GM12878 (cell line): ENCODE measurements at regions not wholly inside any gene's neighbourhood (a gene's known extent, or its start where the extent isn't known, plus 50 kb on each side); places are given as distances from the start of the nearest gene placed in this dataset.

Source experiments
- ATAC-seq: fragments of 200-7000 bp; cut with Tn5 transposase; 3 replicates; pipeline ENCODE4 v1.9.1; 2020; ENCODE audit warnings: mild to moderate bottlenecking, moderate library complexity
- BruUV-seq: library from RNA; stranded (reverse); fragments of 400-500 nt; replicated peaks from 2 replicates; lab custom pipeline; 2021; lab: Mats Ljungman, UMichigan
- CTCF ChIA-PET: fragments of 300-600 bp; sonication (Branson Sonifier 250); formaldehyde crosslinking; extraction: SDS; loops from one replicate; lab custom pipeline; 2021; ENCODE audit warnings: inconsistent platforms; lab: Yijun Ruan, JAX
- POLR2A ChIA-PET: fragments of 350-600 bp; formaldehyde crosslinking; extraction: SDS; loops from one replicate; lab custom pipeline; 2021; ENCODE audit warnings: inconsistent platforms; lab: Charles Lee
- RAD21 ChIA-PET: fragments of 300-600 bp; sonication (Branson Sonifier 250); formaldehyde crosslinking; loops from one replicate; lab custom pipeline; 2023; ENCODE audit warnings: antibody characterized with exemption; ENCODE audit not compliant: unreplicated experiment; lab: Charles Lee
- SMC1A ChIA-PET: fragments of 300-600 bp; sonication (Branson Sonifier 250); formaldehyde crosslinking; loops from one replicate; lab custom pipeline; 2023; ENCODE audit not compliant: unreplicated experiment, uncharacterized antibody; lab: Charles Lee
- DNase-seq: peaks from one replicate; pipeline ENCODE4 v3.0.0-alpha.2; 2011; ENCODE audit warnings: low read depth, low spot score
- FAIRE-seq: peaks from 3 replicates; lab custom pipeline; 2011; peaks lifted over from hg19 to GRCh38; lab: Jason Lieb, UNC
- H2AFZ ChIP-seq: 2 replicates; pipeline ENCODE4 v1.6.0; 2011; ENCODE audit warnings: low read depth, low read length, control low read depth; ENCODE audit not compliant: control insufficient read depth
- H3K27ac ChIP-seq: 2 replicates; pipeline ENCODE4 v1.5.1; 2011; ENCODE audit warnings: control low read depth; ENCODE audit not compliant: control insufficient read depth, insufficient read depth
- H3K27me3 ChIP-seq, 2 experiments: replicated peaks in 1 of 2; 2 replicates each; pipeline versions ENCODE4 v1.6.0 to v1.6.1; 2011; ENCODE audit warnings: low read length in 1 of 2; ENCODE audit not compliant: control insufficient read depth in 2 of 2, insufficient read depth in 2 of 2
- H3K36me3 ChIP-seq, 2 experiments: 2 replicates each; pipeline ENCODE4 v1.5.1; 2011; ENCODE audit warnings: low read length in 1 of 2; ENCODE audit not compliant: control insufficient read depth in 2 of 2, insufficient read depth in 2 of 2
- H3K4me1 ChIP-seq: 2 replicates; pipeline ENCODE4 v1.6.1; 2011; ENCODE audit warnings: mild to moderate bottlenecking, low read length, moderate library complexity, mixed read lengths; ENCODE audit not compliant: control insufficient read depth, insufficient read depth
- H3K4me2 ChIP-seq: 2 replicates; pipeline ENCODE4 v1.6.0; 2011; ENCODE audit warnings: control low read depth; ENCODE audit not compliant: control insufficient read depth, insufficient read depth
- H3K4me3 ChIP-seq: fragments of 200-600 bp; sonication (generic); 2 replicates; pipeline ENCODE4 v1.5.1; 2016
- H3K79me2 ChIP-seq: 2 replicates; pipeline ENCODE4 v1.6.0; 2011; ENCODE audit warnings: low read length; ENCODE audit not compliant: control insufficient read depth, insufficient read depth
- H3K9ac ChIP-seq: 2 replicates; pipeline ENCODE4 v1.8.0; 2011; ENCODE audit warnings: low read length, control low read depth, mixed read lengths; ENCODE audit not compliant: control insufficient read depth, insufficient read depth
- H3K9me3 ChIP-seq: replicated peaks from 3 replicates; pipeline ENCODE4 v1.5.1; 2011; ENCODE audit warnings: mild to moderate bottlenecking, low read length; ENCODE audit not compliant: control insufficient read depth, insufficient read depth
- H4K20me1 ChIP-seq: 2 replicates; pipeline ENCODE4 v1.6.0; 2011; ENCODE audit not compliant: control insufficient read depth, insufficient read depth
- GATAD2B ChIP-seq: fragments of 450-650 bp; conservative IDR thresholded peaks from 2 replicates; pipeline ENCODE4 v1.6.1; 2017; ENCODE audit warnings: low read depth, mild to moderate bottlenecking, moderate library complexity
- MEF2A ChIP-seq: IDR thresholded peaks from 2 replicates; pipeline ENCODE4 v1.6.1; 2011; ENCODE audit warnings: low read depth, mild to moderate bottlenecking, low read length, moderate library complexity; ENCODE audit not compliant: insufficient read depth
- POLR2AphosphoS5 ChIP-seq: IDR thresholded peaks from 2 replicates; pipeline ENCODE4 v1.6.1; 2011; ENCODE audit warnings: mild to moderate bottlenecking, low read length, inconsistent platforms
- PRDM15 ChIP-seq: fragments of 450-650 bp; formaldehyde crosslinking; IDR thresholded peaks from 2 replicates; pipeline ENCODE4 v1.4.0; 2020; ENCODE audit warnings: mild to moderate bottlenecking, moderate library complexity
- SIX5 ChIP-seq: IDR thresholded peaks from 2 replicates; pipeline ENCODE4 v1.6.1; 2011; ENCODE audit warnings: mild to moderate bottlenecking, low read depth, low read length, moderate library complexity; ENCODE audit not compliant: severe bottlenecking
- STAT3 ChIP-seq: IDR thresholded peaks from 2 replicates; pipeline ENCODE4 v1.6.1; 2011; ENCODE audit warnings: low read depth, low read length, improper control_type of control experiment
- WRNIP1 ChIP-seq: IDR thresholded peaks from 2 replicates; pipeline ENCODE4 v1.6.1; 2011; ENCODE audit warnings: low read depth, low read length, improper control_type of control experiment, borderline replicate concordance
- WGBS: methylation state at CpG from one replicate; pipeline ENCODE4 v1.1.6; 2016; ENCODE audit warnings: low lambda C conversion rate; ENCODE audit not compliant: insufficient replicate concordance, insufficient coverage; ENCODE audit errors: missing lambda C conversion rate; 5-methylcytosine and 5-hydroxymethylcytosine counted together
- in situ Hi-C: fragments of 300-500 bp; cut with MboI; formaldehyde crosslinking; loops from 9 replicates; pipeline ENCODE4 v1.14.3; 2018; ENCODE audit warnings: mixed read lengths
- intact Hi-C: fragments of 100-400 bp; cut with micrococcal nuclease; formaldehyde crosslinking; loops from one replicate; pipeline ENCODE4 v1.14.2; 2022; ENCODE audit not compliant: unreplicated experiment

GRCh38 chr5:3896098-3896497 lies 300.5 kb downstream of the IRX1 start:
- in situ Hi-C loops (no loop called here), intact Hi-C loops (no loop called here)
- SMC1A ChIA-PET = no interaction called here
- BruUV-seq = no TSS peak
- POLR2A ChIA-PET = no interaction called here
- FAIRE-seq (no peak), ATAC-seq (no peak)
- Histone ChIP-seq H3K9me3 (no peaks in the 10 kb centered on the region), H3K4me1 (no peaks in the 10 kb centered on the region), H3K4me2 (no peak overlapping the region), H2AFZ (no peak overlapping the region), H3K27ac (no peak overlapping the region), H4K20me1 (no peaks in the 10 kb centered on the region), H3K9ac (no peak overlapping the region), H3K79me2 (no peaks in the 10 kb centered on the region), H3K36me3 (no peaks in the 10 kb centered on the region)
- RAD21 ChIA-PET = no interaction called here
- no peak for TF ChIP-seq STAT3
- TF ChIP-seq POLR2AphosphoS5 = no peak
- TF ChIP-seq MEF2A = no peak
- TF ChIP-seq GATAD2B = no peak
- TF ChIP-seq, all 136 proteins: peak for 0
- Histone ChIP-seq H3K4me3 (no peak overlapping the region), H3K27me3 (no peaks in the 10 kb centered on the region)
- CTCF ChIA-PET = no interaction called here
- no peak for DNase-seq
- WGBS = 18% methylated on average over 5 of the region's 5 CpGs

GRCh38 chr5:3899093-3899492 lies 303.5 kb downstream of the IRX1 start:
- ChIA-PET SMC1A (no interaction called here), CTCF (no interaction called here), POLR2A (no interaction called here), RAD21 (no interaction called here)
- Histone ChIP-seq H4K20me1 (no peaks in the 10 kb centered on the region), H3K4me2 (no peak overlapping the region), H3K27me3 (no peaks in the 10 kb centered on the region), H3K27ac (no peak overlapping the region), H3K4me1 (no peaks in the 10 kb centered on the region), H3K9me3 (no peaks in the 10 kb centered on the region), H2AFZ (no peak overlapping the region), H3K9ac (no peak overlapping the region), H3K4me3 (no peak overlapping the region), H3K79me2 (no peaks in the 10 kb centered on the region), H3K36me3 (no peaks in the 10 kb centered on the region)
- ATAC-seq = no peak
- no peak for FAIRE-seq
- intact Hi-C loops (no loop called here), in situ Hi-C loops (no loop called here)
- TF ChIP-seq SIX5 = no peak
- no peak for TF ChIP-seq PRDM15 (CRISPR knock-in tag)
- no peak for TF ChIP-seq WRNIP1
- BruUV-seq = no TSS peak
- WGBS = 17% methylated on average over 5 of the region's 5 CpGs
- DNase-seq = no peak
